GM19372 (cell line): ENCODE measurements at regions not wholly inside any gene's neighbourhood (a gene's known extent, or its start where the extent isn't known, plus 50 kb on each side); places are given as distances from the start of the nearest gene placed in this dataset.

Experiments
- ATAC-seq: cut with Tn5 transposase; IDR thresholded peaks from one replicate; pipeline ENCODE4 v1.9.1; 2021; ENCODE audit warnings: mild to moderate bottlenecking, low read depth, moderate library complexity; ENCODE audit not compliant: unreplicated experiment

- no peak for ATAC-seq
These were observed 195.2 kb upstream of the CNR1 start for GRCh38 chr6:88361298-88361697.

GRCh38 chr6:88360203-88360797 lies 194.2 kb upstream of the CNR1 start:
- ATAC-seq = no peak

- ATAC-seq = no peak
These were observed 193.5 kb upstream of the CNR1 start for GRCh38 chr6:88359530-88360202.

- no peak for ATAC-seq
These were observed 192.7 kb upstream of the CNR1 start for GRCh38 chr6:88358846-88359245.

GRCh38 chr6:88349511-88349910 lies 183.4 kb upstream of the CNR1 start:
- ATAC-seq = no peak

GRCh38 chr6:88342336-88342735 lies 176.2 kb upstream of the CNR1 start:
- no peak for ATAC-seq

GRCh38 chr6:88339761-88340160 lies 173.6 kb upstream of the CNR1 start:
- ATAC-seq = no peak

GRCh38 chr6:88321306-88321705 lies 155.2 kb upstream of the CNR1 start:
- ATAC-seq = no peak

- no peak for ATAC-seq
These were observed 145.4 kb upstream of the CNR1 start for GRCh38 chr6:88311561-88311960.

GRCh38 chr6:88304520-88304919 lies 138.4 kb upstream of the CNR1 start:
- ATAC-seq = no peak

GRCh38 chr6:88302769-88303225 lies 136.7 kb upstream of the CNR1 start:
- no peak for ATAC-seq

- ATAC-seq = no peak
These were observed 136.0 kb upstream of the CNR1 start for GRCh38 chr6:88301888-88302768.

- no peak for ATAC-seq
These were observed 135.1 kb upstream of the CNR1 start for GRCh38 chr6:88301256-88301655.

GRCh38 chr6:88298066-88298845 lies 132.1 kb upstream of the CNR1 start:
- no peak for ATAC-seq

- no peak for ATAC-seq
These were observed 130.5 kb upstream of the CNR1 start for GRCh38 chr6:88296694-88297093.

- ATAC-seq = no peak
These were observed 129.5 kb upstream of the CNR1 start for GRCh38 chr6:88295663-88296062.

- no peak for ATAC-seq
These were observed 128.6 kb upstream of the CNR1 start for GRCh38 chr6:88294702-88295101.

- ATAC-seq = no peak
These were observed 124.3 kb upstream of the CNR1 start for GRCh38 chr6:88290411-88290810.

- ATAC-seq = no peak
These were observed 121.5 kb upstream of the CNR1 start for GRCh38 chr6:88287696-88288095.

GRCh38 chr6:88276331-88276730 lies 110.2 kb upstream of the CNR1 start:
- ATAC-seq = no peak

- ATAC-seq = no peak
These were observed 102.4 kb upstream of the CNR1 start for GRCh38 chr6:88268508-88268907.
